Hepatocyte (in vitro differentiated cells): ENCODE measurements at regions not wholly inside any gene's neighbourhood (a gene's known extent, or its start where the extent isn't known, plus 50 kb on each side); places are given as distances from the start of the nearest gene placed in this dataset.

Experiments
- CTCF ChIP-seq: fragments of 200-600 bp; sonication (generic); IDR thresholded peaks from 2 replicates; pipeline ENCODE4 v1.5.1; 2016; ENCODE audit warnings: antibody characterized with exemption, mild to moderate bottlenecking; ENCODE audit not compliant: poor library complexity
- EZH2 ChIP-seq: fragments of 200-600 bp; sonication (generic); IDR thresholded peaks from 2 replicates; pipeline ENCODE4 v1.6.1; 2016; ENCODE audit warnings: antibody characterized with exemption, mild to moderate bottlenecking, borderline replicate concordance
- EZH2phosphoT487 ChIP-seq: fragments of 200-600 bp; sonication (generic); IDR thresholded peaks from one replicate; pipeline ENCODE4 v1.6.1; 2018; ENCODE audit warnings: antibody characterized with exemption, mild to moderate bottlenecking, low read depth, moderate library complexity; ENCODE audit not compliant: unreplicated experiment, severe bottlenecking

DNA sequence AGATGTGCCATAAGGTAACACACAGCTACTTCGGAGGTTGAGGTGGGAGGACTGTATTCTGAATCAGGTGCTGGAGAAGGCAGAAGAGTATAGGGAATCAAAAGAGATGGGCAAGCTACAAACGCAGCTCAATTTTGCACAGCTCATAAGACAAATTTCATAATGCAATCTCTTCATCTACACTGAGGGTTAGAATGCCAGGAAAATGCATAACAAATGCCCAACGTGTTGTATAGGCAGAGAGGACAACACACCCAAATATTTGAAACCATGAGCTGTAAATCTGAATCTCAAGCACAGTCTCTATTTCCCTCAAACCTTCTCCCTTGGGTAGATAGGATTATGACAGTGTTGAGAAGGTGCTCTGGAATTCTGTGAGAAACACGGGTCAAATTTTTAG lies 263.1 kb upstream of the FOXN3 start:
- TF ChIP-seq CTCF (no peak), EZH2phosphoT487 (no peak), EZH2 (no peak)
